HG02943 (cell line): ENCODE measurements at regions not wholly inside any gene's neighbourhood (a gene's known extent, or its start where the extent isn't known, plus 50 kb on each side); places are given as distances from the start of the nearest gene placed in this dataset.

Source experiments
- ATAC-seq: cut with Tn5 transposase; IDR thresholded peaks from one replicate; pipeline ENCODE4 v1.9.1; 2021; ENCODE audit warnings: mild to moderate bottlenecking, low read depth, moderate library complexity; ENCODE audit not compliant: unreplicated experiment

DNA sequence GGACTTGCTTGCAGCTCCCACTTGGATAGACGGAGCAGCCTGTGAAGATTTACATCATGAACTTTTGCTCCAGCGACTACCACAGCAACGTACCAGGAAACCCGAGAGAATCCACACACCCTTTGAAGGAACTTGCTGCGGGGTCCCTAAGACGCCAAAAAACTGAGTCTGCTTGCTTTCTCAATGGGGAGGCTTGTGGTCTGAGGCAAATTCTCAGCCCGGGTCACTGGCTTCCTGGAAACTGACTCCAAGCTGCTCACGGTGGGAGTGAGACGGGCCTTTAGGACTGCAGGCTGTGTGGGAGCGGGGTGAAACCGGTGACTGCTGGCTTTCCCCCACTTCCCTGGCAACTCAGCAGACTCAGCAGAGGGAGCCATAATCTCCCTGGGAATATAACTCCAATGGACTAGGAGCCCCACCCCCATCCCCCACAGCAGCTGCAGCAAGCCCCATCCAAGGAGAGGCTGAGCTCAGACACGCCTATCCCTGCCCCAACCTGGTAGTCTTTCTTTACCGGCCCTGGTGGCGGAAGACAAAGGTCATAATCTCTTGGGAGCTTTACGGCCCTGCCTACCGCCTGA, 466.0 kb downstream of the CAAP1 start:
- no peak for ATAC-seq

DNA sequence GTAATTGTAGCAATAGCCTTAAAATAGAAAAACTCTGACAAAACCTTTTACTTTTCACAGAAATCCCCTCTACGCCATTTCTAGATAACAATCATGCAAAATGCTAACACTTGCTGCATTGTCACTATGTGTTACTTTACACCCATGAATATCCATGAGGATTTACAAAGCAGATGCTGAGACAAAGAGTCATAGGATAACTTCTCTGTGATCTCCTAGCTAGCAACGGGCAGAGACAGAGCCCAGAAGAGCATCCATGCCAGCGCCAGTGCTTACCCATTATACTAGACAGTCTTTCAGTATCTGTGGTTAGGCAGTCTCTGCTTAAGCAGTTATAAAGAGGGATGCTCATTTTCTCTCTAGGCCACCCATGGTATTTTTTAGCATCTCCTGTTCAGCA, 474.1 kb downstream of the CAAP1 start:
- no peak for ATAC-seq

- no peak for ATAC-seq
Measured at GRCh38 chr9:26415528-26415927, 477.1 kb downstream of the CAAP1 start.

GRCh38 chr9:26413611-26414010, 479.0 kb downstream of the CAAP1 start:
- ATAC-seq = no peak

DNA sequence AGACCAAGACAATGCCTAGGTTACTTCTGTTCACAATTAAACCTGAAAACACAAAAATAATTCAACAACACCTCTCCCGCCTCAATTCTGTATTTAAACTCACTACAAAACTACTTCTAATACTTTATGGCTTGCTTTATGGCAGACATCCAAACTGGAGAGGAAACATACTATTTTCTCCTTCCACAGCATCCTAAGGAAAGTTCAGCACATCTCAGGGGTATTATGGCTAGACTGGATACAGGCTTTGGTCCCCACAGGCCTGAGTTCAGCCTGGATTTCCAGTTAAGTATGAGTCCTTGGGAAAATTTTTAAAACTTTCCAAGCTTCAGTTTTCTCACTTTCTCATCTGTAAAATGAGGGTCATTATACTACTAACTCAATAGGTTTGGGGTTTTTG, 480.2 kb downstream of the CAAP1 start:
- ATAC-seq = no peak

DNA sequence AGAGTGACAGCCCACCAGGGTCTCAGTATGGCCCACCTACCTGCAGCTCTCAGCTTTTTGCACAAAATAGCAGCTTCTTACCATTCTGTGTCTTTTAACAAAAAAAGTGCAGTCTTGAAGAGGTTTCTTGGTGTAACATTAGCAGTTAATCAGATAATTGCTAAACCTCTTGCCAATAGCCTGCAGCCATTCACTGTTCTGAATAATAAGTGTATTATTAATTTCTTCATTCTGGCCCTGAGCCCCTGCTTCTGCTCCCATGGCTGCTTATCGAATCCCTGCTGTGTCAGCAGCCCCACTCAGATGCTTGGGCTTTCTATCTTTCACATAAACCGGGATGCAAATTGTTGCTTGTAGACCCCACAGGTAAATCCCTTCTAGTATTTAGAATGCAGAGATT, 485.9 kb downstream of the CAAP1 start:
- ATAC-seq = no peak

DNA sequence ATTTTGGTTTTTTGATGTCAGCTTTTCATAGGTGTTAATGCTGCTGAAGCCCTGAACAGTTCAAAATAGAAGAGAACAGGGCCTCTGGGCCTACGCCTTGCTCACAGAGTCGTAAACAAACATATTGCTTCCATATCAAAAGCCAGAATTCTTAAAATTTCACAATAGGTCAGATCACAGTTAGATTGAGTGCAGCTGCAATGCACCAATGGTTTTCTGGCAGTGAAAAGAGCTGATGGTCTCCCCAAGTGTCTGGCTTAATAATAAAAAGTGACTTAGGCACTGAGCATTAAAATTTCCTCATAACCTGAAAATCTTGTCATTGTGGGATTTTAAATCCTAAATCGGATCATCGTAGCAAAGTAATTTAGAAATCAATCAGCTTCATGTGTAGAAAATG, 493.0 kb downstream of the CAAP1 start:
- ATAC-seq = no peak

DNA sequence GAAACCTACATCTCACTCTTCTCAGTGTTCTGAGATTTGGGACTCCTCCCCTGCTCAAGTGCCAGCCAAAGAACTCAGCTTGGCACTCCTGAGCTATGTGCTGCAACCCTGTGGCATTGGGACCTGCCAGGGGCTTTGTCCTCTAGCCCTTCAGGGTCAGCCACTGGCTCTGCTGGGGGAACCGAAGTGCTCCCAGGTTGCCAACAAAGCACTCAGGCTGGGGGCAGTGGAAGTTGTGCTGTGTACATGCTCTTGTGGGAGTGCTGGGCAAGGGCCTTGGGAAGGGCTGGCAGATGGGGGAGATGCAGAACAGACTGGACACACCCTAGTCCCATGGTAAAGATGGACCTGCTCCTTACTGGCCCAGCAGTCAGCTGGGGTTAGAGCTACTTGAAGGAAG, 498.6 kb downstream of the CAAP1 start:
- no peak for ATAC-seq

DNA sequence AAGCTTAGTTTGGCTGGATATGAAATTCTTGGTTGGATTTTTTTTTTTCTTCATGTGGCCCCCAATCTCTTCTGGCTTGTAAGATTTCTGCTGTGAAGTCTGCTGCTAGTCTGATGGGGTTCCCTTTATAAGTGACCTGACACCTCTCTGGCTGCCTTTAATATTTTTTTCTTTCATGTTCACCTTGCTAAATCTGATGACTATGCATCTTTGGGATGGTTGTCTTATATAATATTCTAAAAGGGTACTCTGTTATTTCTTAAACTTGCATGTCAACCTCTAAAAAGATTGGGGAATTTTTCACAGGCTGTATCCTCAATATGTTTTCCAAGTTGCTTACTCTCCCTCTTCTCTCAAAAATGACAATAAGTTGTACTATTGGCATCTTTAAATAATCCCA, 500.0 kb downstream of the CAAP1 start:
- no peak for ATAC-seq

GRCh38 chr9:26391036-26391435, 501.6 kb downstream of the CAAP1 start:
- ATAC-seq = no peak

GRCh38 chr9:26375448-26375847, 517.2 kb downstream of the CAAP1 start:
- no peak for ATAC-seq

DNA sequence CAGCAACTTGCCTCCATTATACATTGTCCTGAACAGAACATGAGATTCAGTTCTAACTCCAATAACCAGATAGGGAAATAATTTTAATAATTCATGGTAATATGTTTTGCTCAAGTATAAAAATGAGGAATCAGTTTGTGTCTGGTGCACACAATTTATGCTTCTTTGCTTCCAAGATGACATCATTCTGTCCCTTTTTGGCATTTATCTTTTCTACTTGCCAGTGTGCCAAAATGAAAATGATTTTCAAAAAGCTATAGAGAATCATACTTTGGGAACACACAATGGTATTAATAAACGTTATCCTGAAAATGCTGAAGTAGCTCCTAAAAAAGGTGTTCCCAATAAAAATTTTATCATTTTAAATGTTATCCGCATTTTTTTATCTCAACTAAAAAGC, 519.0 kb downstream of the CAAP1 start:
- ATAC-seq = no peak

- no peak for ATAC-seq
Measured at GRCh38 chr9:26371236-26371635, 521.4 kb downstream of the CAAP1 start.

- ATAC-seq = no peak
Measured at GRCh38 chr9:26369093-26369492, 523.5 kb downstream of the CAAP1 start.

- no peak for ATAC-seq
Measured at GRCh38 chr9:26368241-26368640, 524.4 kb downstream of the CAAP1 start.

GRCh38 chr9:26361010-26361409, 531.6 kb downstream of the CAAP1 start:
- no peak for ATAC-seq

DNA sequence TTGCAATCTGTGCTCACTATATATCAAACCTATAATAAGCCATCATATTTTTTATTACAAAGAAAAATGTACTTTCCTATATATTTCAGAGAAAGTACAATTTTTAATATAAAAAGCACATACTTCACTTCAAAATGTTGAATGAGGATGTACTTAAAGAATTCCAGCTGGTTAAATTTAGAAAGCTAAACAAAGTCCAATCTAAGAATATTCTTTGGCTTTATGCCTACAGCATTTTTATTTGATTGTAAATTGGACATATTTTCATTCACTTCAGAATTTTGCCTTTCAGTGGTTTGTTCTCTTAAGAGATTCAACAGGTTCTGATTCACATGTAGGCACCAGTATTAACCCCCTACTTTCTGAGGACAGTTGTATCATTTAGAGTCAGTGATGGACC, 533.8 kb downstream of the CAAP1 start:
- no peak for ATAC-seq

DNA sequence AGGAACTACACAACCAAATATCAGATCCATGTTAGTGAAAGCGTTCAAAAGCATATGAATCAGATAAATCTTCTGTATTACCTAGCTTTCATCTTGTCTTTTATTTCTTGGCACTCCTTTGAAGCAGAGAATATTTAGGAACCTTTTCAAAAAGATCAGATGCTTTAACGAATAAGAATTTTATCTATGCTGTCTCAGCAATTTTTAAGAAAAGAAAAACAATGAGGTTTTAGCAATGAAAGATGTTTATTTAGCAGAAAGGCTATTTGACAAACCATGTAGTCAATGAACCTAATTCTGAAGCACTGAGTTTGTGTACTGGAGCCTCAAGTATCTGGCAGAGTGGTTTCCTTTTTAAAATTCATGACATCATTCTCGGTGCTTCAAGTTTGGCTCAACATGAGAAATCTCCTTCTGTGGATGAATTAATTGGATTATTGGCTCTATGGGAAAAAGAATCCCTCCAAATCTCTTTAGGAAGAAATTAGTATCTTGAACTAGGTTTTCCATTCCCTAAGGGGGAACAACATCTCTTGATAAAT, 534.7 kb downstream of the CAAP1 start:
- ATAC-seq = no peak

GRCh38 chr9:26356491-26356890, 536.1 kb downstream of the CAAP1 start:
- ATAC-seq = no peak

GRCh38 chr9:26346942-26347477, 545.6 kb downstream of the CAAP1 start:
- ATAC-seq = no peak

DNA sequence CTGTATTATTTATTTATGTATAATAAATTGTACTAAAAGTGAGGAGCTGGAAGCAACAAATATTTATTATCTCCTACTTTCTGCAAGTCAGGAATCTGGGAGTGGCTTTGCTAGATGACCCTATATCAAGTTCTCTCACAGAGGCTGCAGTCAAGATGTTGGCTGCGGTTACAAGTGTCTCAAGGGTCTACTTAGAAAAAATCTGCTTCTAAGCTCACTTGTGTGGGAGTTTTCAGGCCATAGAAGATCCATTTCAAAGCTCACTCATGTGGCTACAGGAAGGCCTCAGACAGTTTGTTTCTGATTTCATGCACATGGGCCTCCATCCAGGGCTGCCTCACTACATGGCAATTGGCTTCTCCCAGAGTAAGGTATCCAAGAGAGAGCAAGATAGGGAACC, 551.1 kb downstream of the CAAP1 start:
- ATAC-seq = no peak

DNA sequence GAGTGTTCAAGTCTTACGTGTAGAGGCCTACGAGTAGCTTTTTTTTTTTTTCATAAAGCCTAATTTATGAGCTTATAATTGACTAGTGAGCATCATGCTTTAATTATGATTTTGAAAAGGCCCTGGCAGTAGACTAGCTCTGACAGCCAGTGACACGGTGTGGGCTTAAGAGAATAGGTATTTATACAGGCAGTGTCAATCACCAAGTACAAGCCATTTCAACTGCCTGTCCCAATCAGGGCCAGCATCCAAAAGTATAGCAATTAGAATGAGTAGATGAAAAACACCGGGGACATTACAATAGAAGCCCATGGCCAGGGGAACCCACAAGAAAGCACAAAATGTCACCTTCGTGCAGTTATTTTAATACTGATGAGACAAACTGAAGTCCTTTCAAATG, 552.8 kb downstream of the CAAP1 start:
- no peak for ATAC-seq

DNA sequence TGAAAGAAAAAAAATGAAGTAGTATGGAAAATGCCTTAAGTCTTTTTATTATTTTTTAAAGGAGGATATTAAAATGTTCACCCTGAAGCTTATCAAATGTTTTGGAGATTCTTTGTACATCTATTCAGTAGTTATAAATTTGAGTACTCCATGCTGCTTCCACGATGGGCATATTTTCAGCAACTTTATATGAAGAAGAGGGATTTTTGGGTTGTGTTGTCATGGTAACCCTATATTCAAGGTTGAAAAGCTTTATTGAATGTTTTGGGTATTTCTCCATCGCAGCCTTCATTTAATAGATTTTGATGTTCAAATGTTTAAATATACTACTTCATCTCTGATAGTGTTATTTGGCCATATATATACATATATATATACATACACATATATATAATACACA, 557.5 kb downstream of the CAAP1 start:
- ATAC-seq = no peak
